ENCODE measurements at regions not wholly inside any gene's neighbourhood (a gene's known extent, or its start where the extent isn't known, plus 50 kb on each side); places are given as distances from the start of the nearest gene placed in this dataset.

GRCh38 chr14:98977451-98977850, 294.5 kb downstream of the BCL11B start:
- TF ChIP-seq SPI1 (IDR thresholded peaks at IDR 0.05; ENCODE audit: borderline replicate concordance, low read depth), result no peak
- DNase-seq (ENCODE audit: low read depth in 1 of 2, low spot score in 1 of 2), result no peak
- H3K4me3 ChIP-seq (replicated peaks; ENCODE audit: insufficient read depth, low read length), result no peak overlapping the region
- H3K27ac ChIP-seq (replicated peaks), result no peak overlapping the region
- no peaks in the 10 kb centered on the region for H3K27me3 ChIP-seq (ENCODE audit: insufficient read depth, poor library complexity, severe bottlenecking)

- H3K4me3 ChIP-seq (replicated peaks; ENCODE audit: insufficient read depth, low read length), result no peak overlapping the region
- TF ChIP-seq, protein P1, sequence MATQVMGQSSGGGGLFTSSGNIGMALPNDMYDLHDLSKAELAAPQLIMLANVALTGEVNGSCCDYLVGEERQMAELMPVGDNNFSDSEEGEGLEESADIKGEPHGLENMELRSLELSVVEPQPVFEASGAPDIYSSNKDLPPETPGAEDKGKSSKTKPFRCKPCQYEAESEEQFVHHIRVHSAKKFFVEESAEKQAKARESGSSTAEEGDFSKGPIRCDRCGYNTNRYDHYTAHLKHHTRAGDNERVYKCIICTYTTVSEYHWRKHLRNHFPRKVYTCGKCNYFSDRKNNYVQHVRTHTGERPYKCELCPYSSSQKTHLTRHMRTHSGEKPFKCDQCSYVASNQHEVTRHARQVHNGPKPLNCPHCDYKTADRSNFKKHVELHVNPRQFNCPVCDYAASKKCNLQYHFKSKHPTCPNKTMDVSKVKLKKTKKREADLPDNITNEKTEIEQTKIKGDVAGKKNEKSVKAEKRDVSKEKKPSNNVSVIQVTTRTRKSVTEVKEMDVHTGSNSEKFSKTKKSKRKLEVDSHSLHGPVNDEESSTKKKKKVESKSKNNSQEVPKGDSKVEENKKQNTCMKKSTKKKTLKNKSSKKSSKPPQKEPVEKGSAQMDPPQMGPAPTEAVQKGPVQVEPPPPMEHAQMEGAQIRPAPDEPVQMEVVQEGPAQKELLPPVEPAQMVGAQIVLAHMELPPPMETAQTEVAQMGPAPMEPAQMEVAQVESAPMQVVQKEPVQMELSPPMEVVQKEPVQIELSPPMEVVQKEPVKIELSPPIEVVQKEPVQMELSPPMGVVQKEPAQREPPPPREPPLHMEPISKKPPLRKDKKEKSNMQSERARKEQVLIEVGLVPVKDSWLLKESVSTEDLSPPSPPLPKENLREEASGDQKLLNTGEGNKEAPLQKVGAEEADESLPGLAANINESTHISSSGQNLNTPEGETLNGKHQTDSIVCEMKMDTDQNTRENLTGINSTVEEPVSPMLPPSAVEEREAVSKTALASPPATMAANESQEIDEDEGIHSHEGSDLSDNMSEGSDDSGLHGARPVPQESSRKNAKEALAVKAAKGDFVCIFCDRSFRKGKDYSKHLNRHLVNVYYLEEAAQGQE (IDR thresholded peaks at IDR 0.05; ENCODE audit: insufficient replicate concordance, low read depth), result no peak
- TF ChIP-seq SPI1 (IDR thresholded peaks at IDR 0.05; ENCODE audit: borderline replicate concordance, low read depth), result no peak
- TF ChIP-seq, protein P2, sequence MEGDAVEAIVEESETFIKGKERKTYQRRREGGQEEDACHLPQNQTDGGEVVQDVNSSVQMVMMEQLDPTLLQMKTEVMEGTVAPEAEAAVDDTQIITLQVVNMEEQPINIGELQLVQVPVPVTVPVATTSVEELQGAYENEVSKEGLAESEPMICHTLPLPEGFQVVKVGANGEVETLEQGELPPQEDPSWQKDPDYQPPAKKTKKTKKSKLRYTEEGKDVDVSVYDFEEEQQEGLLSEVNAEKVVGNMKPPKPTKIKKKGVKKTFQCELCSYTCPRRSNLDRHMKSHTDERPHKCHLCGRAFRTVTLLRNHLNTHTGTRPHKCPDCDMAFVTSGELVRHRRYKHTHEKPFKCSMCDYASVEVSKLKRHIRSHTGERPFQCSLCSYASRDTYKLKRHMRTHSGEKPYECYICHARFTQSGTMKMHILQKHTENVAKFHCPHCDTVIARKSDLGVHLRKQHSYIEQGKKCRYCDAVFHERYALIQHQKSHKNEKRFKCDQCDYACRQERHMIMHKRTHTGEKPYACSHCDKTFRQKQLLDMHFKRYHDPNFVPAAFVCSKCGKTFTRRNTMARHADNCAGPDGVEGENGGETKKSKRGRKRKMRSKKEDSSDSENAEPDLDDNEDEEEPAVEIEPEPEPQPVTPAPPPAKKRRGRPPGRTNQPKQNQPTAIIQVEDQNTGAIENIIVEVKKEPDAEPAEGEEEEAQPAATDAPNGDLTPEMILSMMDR (IDR thresholded peaks at IDR 0.05; ENCODE audit: insufficient read depth, low read length), result no peak
- TF ChIP-seq POLR2AphosphoS5 (IDR thresholded peaks at IDR 0.05; ENCODE audit: low read depth), result no peak
- TF ChIP-seq GABPA (IDR thresholded peaks at IDR 0.05; ENCODE audit: low read depth), result no peak
- no peak overlapping the region for H3K27ac ChIP-seq (replicated peaks)
- no peak for DNase-seq (ENCODE audit: low read depth in 1 of 2, low spot score in 1 of 2)
- H3K27me3 ChIP-seq (ENCODE audit: insufficient read depth, poor library complexity, severe bottlenecking), result no peaks in the 10 kb centered on the region
Measured at GRCh38 chr14:98982986-98983385, 289.0 kb downstream of the BCL11B start.

DNA sequence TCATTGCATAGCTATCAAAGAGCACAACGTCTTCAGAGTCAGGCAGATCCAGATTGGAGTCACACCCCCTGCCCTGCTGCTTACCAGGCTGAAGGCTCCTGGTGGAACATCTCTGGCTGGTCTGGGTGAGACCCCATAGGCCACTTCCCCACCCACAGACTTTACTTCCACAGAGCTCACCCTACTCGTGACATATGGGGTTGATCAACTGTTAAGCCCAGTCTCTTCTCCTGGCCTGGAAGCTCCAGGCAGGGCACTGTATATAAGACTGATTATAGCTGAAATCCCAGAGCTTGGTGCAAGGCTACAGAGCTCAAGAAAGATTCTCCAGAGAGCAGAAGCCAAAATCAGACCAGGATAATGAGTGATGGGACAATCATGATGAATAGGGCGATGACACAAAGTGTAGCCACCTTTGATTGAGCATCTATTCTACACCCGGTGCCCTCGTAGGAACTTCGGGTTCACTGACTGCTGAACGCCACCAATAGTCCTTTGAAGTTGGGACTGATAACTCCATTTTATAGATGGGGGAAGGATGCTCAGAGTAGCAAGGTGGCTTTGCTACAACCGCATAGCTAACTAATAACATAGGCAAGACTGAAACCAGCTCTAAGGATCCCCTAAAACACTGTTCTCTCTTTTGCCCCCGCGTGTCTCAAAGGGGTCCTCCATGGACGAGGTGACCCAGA, 287.8 kb downstream of the BCL11B start:
- no peak overlapping the region for H3K27ac ChIP-seq (replicated peaks)
- no peak overlapping the region for H3K4me3 ChIP-seq (replicated peaks; ENCODE audit: insufficient read depth, low read length)
- no peak for TF ChIP-seq SPI1 (IDR thresholded peaks at IDR 0.05; ENCODE audit: borderline replicate concordance, low read depth)
- TF ChIP-seq POLR2AphosphoS5 (IDR thresholded peaks at IDR 0.05; ENCODE audit: low read depth), result no peak
- no peak for TF ChIP-seq GABPA (IDR thresholded peaks at IDR 0.05; ENCODE audit: low read depth)
- TF ChIP-seq, protein P2 (IDR thresholded peaks at IDR 0.05; ENCODE audit: insufficient read depth, low read length), result no peak
- TF ChIP-seq, protein P1 (IDR thresholded peaks at IDR 0.05; ENCODE audit: insufficient replicate concordance, low read depth), result no peak
- no peaks in the 10 kb centered on the region for H3K27me3 ChIP-seq (ENCODE audit: insufficient read depth, poor library complexity, severe bottlenecking)
- no peak for DNase-seq (ENCODE audit: low read depth in 1 of 2, low spot score in 1 of 2)

DNA sequence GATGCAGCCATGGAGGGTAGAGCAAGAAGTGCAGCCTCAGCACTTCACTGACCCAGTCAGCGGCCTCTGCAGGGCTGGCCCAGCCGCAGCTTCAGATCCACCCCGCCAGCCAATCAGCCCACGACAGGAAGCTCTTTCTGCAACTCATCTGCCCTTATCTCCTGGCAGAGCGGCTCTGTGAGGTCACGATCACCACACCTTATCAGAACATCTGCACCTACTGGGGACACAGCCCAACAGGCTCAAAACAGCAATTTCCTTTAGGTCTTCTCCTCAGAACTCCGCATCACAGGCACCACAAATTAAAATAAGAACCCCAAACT, 287.3 kb downstream of the BCL11B start:
- DNase-seq (ENCODE audit: low read depth in 1 of 2, low spot score in 1 of 2), result no peak
- H3K4me3 ChIP-seq (replicated peaks; ENCODE audit: insufficient read depth, low read length), result no peak overlapping the region
- TF ChIP-seq SPI1 (IDR thresholded peaks at IDR 0.05; ENCODE audit: borderline replicate concordance, low read depth), result no peak
- TF ChIP-seq, protein P1 (IDR thresholded peaks at IDR 0.05; ENCODE audit: insufficient replicate concordance, low read depth), result no peak
- TF ChIP-seq, protein P2 (IDR thresholded peaks at IDR 0.05; ENCODE audit: insufficient read depth, low read length), result no peak
- TF ChIP-seq GABPA (IDR thresholded peaks at IDR 0.05; ENCODE audit: low read depth), result no peak
- no peak for TF ChIP-seq POLR2AphosphoS5 (IDR thresholded peaks at IDR 0.05; ENCODE audit: low read depth)
- H3K27ac ChIP-seq (replicated peaks), result no peak overlapping the region
- no peaks in the 10 kb centered on the region for H3K27me3 ChIP-seq (ENCODE audit: insufficient read depth, poor library complexity, severe bottlenecking)
